ENCODE measurements at regions not wholly inside any gene's neighbourhood (a gene's known extent, or its start where the extent isn't known, plus 50 kb on each side); places are given as distances from the start of the nearest gene placed in this dataset.
"Not testable (repeated sequence)": the region's sequence is repeated elsewhere in the genome, so short reads cannot be mapped to it uniquely, and the experiment has no call there.

DNA sequence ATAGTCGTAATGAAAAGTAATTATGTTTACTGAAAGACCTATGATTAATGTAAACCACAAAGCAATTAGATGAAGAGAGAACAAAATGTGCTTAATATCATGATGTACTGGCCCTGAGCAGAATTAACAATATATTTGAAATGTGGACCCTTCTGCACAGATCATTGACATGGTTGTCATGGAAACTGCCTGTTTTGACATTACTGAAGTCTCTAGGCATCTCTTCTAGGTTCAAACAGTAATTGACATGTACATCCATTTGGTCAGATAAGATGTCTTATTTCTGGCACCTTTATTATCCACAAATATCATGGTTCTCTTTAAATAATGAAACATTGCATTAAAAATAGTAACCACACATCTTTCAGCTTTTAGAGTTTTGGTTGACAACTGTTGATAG, 251.7 kb upstream of the GNPDA2 start:
- DNase-seq: no peak

DNA sequence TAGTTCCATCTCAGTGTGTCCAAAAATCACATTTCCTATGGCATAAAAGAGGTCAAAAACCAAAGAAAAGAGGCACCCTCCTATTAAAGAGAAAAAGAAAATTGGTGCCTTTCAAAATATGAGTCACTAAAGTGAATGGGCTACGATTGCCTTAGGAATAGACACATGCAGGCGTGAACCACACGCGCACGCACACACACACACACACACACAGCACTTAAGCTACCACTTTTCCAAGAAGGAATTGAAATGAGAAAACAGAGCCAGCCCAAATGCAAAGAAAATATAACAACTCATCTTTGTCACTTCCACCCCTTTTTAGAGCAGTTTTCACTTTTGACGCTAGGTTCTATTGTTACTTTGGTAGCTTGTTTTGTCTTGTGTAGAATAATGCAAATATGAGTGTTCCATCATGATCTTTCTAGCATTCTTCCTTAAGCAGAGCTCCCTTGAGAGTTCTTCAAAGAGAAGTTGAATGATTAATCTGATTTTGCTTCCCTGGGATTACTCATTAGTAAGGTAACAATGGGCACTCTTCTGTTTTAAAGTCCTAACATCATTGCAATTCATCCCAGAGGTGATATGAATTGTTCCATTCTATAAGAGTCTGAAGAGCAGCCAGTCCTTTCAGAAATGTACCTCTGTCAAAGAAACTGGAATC, 239.2 kb upstream of the GNPDA2 start:
- DNase-seq: no peak

DNA sequence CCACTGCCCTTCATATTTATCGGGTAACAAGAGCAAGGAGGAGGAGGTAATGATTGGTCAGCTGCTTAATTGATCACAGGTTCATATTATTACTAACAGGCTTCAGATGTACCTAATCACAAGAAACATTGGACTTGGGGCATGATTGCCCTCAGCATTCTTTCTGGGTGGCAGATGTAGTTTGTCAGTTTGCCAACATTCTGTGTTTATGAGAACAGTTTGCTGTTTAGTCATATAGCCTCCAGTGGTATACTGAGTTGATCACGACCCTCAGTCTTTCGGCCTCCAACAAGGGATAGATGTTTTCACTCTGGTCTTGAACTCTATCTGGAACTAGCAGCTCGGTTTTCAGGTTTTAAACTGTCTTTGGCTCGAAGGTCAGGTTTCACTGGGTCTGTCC, 237.7 kb upstream of the GNPDA2 start:
- DNase-seq: not testable (repeated sequence)

DNA sequence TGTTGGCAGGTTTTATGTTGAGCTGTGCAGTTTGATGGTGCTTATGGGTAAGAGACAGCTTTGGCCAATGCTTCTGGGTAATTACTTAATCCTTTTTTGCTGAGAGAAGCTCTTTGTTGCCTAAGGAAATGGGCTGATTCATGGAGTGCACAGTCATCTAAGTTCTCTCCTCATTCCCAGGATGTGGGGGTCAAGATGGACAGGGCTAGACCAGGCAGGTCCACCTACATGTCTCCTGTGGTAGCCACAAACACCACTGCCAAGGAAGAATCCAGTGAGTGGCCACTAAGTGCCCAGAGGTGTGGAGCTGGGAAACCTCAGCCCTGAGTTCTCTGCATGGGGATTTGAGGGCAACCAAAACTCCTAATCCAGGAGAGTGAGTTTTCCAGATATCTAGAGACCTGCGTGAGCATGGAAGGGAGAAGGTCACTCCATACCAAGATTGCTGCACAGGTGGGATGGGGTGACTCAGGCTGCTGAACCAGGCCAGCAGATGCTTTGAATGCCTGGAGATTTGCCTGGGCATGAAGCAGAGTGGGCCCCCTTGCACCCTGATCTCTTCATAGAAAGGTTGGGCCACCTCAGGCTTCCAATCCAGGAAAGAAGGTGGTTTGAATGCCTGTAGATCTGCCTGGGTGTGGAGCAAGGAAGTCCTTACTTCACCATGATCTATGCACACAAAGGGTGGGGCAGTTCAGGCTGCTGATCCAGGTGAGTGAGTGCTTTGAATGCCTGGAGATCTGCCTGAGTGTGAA, 234.8 kb upstream of the GNPDA2 start:
- no peak for DNase-seq

DNA sequence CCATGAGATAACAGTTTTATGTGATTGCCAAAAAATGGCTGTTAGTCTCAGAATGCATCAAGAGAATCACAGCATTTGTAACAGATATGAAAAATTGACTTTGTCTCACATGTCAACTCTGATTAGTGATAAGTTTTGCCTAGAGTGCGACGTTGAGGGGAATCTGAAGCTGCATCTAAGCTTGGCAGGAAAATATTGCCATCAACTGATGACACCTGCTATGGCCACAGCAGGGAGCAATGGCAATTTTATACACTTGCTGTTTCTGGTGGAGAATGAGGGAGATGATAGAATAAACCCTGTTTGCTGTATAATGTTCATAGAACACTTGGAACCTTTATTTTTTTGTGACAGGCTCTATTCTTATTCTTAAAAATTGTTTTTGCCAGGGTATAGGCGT, 205.4 kb upstream of the GNPDA2 start:
- no peak for DNase-seq

DNA sequence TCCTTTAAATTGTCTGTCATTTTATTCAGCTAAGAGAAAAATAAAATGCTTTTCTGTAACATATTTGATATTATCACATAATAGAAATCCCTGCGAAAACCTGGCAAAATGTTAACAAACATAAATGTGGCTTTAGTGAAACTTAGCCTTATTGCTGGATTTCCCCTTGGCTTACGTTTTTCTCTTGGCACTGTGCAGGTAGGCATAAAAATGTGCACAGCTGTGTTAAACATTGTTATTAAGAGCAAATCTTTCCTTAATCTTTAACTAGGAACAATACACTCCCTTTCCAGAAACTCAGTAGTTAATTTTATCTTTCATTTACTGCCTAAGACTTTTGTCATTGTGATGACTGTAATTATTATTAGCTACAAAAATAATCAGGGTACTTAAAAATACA, 202.4 kb upstream of the GNPDA2 start:
- DNase-seq: no peak

DNA sequence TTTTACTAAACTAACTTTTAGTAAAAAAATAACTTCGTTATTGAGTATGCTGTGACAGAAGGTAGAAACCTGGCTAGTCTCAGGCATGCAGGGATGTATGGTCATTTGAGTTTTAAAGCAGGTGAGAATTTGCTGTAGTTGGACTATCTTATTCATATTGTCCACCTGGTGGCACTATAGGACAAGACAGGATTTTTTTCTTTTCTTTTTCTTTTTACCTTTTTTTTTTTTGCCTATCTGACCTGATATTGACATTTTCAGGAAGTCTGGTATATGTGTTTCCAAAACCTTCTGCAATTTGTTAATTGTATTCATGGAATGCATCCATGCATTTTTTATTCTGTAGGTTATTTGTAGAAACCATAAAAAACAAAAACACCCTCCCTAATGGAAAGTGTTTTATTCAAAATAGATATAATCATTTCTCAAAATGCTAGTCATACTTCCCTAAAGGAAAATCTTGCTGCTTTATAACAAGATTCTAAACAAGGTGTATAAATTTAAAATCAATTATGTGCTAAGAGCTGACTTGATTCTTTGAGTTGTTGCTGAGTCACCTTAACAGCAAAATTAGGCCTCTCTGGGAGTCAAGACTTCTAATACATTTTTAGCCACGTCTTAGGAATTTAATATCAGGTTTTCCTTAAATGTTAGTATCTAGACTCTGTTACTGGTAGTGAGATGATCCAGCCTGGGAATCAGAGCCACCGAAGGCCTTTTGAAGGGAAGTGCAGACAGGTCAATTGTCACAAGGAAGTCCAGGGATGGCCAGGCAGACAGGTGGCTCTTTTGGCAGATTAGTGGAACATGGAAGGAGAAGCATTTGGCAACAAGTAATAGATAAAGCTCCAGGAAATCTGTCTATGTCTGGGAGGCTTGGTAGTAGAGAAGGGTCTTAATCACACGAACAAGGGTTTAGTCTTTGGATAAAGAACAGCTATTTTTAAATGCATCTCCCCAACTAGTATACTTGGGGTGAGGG, 201.3 kb upstream of the GNPDA2 start:
- peak in 1 of 2 donors; percentile 15 for DNase-seq

DNA sequence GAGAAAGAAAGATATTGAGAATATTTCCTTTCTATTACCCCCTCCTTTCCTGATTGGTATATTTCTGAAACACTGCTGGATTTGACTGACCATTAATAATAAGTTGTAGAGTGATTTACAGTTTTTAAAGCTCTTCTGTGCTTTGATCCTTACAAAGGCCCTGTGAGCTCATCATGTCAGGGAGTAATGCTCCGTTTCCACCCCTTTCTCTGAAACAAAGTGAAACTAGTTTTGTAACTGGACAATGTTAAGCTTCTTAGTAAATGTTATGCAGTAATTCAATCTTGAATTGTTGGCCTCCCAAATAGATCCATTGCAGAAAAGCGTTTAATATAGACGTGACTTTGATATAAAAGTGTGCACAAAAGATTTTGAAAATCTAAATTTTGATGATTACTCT, 190.1 kb upstream of the GNPDA2 start:
- no peak for DNase-seq

DNA sequence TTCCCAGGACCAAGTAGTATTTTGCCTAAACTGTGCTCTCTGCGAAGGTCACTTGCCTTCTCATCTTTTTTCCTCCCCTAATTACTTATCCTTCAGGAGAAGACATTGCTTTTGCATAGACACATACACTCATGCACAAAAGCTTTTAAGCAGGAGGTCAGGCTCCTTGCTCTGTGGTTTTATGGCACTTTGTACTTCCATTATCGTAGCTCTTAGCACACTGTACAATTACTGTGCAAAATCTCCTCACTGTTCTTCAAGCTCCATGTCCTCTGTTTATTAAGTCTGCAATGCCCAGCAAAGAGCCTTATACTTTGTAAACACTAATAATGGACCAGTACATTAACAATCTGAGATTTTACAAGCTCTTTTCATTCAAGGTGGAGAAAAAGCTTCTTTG, 188.4 kb upstream of the GNPDA2 start:
- no peak for DNase-seq

DNA sequence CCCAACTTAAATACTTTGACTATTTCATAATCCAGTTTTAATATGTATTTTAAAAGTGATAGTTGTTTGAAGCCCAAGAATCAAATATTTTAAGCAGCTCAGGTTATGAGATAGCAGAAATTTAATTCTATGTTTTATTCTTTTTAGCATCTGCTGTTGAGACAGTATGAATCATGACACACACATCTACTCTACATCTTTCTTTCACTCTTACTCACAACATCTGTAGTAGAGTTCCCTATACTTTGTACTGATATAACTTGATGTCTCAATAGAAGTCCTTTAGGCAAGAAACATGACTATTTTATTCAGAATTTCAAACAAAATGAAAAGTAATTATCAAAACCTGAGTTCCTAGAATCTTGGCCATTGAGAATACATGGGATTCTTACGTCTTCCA, 187.9 kb upstream of the GNPDA2 start:
- no peak for DNase-seq

DNA sequence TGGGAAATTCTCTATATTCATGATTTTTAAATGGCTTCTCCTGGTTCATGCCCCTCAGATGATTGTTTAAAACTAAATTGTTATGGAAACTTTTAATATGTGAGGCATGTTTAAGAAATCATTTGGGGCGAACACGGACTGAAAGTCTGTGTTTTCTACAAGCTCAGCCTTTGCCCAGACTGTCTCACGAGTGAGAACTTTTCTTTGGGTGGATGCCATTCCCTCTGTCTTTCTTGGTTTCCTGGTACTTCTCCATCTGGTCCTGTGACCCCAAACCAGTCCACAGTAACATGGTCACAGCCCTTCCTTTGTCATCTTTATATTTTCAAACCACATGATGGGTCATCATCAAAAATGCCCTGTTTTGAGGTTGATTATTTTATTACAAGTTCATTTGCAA, 186.6 kb upstream of the GNPDA2 start:
- DNase-seq: no peak

DNA sequence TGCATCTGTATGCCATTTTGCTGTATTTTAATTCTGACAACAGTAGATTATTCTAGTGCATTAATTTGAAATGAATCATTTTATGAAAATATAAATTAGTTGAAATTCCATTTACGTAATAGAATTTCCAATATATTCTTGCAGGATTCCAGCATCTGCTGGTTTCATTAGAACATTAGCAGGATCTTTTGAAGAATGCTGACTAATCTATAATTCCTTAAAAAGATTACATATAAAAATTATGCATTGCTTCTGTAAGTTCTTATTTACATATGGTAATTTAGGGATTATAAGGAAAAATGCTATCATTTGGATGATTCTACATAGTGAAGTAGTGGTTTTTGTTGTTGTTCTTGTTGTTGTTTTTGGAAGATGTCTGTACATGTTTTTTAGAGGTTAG, 182.2 kb upstream of the GNPDA2 start:
- DNase-seq: no peak

DNA sequence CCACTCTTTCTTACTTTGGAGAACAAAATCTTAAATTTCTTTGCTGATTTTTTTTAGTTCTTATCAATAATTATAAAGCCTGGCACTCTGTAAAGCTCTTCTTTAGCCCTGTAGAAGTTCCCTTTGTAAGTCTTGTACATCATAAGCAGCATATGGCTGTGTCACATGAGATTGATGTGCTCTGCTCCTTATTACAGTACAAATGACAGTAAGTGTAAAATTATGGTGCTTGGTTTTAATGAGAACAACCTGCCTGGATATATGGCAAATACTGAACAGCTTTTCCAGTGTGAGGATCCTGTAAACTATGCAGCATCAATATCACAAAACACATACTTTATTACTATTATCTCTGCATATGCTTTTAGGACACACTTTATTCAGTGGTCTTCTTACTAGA, 145.9 kb upstream of the GNPDA2 start:
- no peak for DNase-seq

DNA sequence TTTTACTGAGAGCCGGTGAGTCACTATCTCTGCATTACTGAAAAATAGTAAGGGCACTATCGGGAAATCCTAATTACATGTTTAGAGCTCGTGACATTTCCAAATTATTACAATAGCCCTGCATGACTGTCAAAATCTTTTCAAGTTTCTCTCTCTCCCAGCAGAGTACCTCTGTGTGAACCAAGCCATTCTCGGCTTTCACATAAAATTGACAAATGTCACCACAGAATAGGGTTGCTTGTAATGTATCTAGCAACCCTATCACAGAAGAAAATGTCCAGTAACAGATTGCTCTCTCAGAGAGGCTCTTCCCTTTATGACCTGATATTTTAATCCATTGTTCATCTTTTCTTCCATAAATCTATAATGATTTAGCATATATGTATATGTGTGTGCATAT, 144.8 kb upstream of the GNPDA2 start:
- DNase-seq: no peak

DNA sequence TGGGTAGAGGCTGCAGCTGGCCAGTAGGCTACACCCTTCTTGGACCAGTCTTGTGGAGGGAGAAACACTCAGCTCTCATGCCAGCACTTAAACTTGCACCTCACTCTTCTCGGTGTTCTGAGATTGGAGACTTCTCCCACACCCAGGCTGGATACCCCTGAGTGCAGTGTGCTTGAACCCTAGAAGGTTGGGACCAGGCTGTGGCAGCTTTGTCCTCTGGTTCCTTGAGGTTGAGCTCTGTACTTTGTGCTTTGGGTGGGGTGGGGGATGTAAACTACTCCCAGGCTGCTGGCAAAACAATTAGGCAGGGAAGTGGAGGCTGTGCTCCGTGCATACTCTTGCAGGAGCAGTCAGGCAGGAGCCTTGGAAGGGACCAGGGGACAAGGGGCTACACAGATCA, 143.6 kb upstream of the GNPDA2 start:
- no peak for DNase-seq

DNA sequence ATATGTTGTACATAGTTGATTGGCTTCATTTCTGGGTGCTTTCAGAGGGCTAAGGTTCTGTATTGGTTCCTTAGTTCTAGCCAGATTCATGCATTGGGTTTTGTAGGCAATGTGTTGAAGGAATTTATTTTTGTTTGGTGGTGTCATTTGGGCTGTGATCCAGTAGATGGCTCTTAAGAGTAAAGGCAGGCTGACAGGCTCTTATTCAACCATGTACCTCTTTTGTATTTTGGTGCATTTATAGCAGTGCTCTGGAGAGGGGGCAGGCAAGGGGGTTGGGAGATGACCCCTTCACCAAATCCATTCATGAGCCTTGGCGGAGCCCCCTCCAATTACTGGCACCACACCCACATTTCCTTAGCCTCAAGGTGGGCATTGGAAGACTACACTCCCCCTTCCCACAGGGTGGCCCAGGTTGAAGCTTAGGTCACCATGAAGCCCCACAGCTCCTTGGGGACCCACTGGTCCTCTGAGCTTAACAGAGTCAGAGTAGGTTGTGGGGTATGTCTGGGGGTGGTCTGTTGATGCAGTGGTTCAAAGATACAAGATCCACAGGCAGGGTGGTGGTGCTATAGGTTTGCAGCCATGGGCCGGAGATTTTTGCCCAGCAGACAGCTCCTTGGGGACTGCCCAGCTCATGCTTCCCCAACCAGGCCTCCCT, 143.0 kb upstream of the GNPDA2 start:
- no peak for DNase-seq

DNA sequence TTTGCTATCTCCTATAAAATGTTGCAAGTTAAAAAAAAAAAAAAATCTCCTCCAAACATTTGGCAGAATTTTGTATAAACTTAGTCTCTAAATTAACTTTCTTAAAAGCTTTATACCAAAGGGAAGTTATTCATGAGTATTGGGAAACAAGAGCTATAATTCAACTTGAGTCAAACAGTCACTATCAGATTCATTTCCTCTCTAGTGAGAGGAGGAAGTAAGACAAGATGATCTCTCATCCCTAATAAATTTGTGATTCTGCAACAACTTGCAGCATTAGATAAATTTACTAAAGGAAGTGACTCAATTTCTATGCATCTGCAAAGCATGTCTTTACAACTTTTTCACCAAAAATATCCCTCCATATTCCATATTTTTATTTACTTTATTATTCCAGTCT, 135.4 kb upstream of the GNPDA2 start:
- no peak for DNase-seq

DNA sequence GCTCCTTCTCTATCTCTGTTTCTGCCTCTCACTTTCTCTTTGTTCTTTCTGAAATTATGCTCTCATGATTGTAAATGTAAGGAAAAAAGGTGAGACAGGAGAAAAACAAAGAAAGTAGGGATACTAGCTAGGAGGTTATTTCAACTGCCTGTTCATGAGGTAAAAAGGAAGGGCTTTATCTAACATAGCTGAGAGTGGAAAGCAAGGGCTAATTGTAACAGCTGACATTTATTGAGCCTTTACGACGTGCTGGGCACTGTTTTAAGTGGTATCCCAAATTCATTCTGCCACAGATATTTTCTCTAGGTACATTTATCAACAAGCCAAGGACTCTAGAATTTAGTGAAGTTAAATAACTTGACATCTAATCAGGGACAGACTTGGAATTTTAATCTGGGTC, 133.1 kb upstream of the GNPDA2 start:
- DNase-seq: no peak

DNA sequence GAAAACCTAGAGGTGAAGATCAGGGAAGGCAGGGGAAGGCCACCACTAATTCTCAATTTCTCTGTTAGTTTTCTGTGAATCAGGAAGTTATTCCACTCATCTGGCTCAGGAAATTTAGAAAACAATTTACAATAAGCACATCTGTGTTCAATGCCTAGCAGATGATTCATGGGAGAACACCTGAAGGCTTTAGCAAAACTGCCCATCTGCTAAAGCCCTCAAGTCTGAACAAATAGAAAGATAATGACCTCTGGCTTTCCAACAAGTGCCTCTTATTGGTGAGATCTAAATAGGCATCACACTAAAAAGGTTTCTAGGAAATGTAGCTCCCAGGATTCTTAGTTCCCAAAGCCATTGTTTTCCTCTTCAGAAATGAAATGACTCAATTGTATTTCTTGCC, 122.1 kb upstream of the GNPDA2 start:
- no peak for DNase-seq

DNA sequence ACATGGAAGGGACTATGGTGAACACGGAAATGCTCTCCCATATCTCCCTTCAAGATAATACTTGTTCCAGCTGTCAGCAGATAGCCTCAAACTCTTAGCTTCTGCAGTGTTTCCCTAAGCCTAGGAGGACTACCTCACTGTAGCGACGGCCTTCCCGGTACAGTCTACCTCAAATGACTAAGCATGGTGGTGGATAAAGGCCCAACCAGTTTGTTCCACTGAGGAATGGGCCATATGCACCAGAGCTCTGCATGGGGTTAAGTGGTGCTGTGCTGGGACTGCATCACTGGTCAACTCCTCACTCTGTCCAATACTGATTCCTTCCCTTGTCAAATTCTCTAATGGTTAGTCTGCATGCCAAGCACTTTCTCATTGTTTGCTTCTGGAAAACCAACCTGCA, 119.6 kb upstream of the GNPDA2 start:
- DNase-seq: no peak

DNA sequence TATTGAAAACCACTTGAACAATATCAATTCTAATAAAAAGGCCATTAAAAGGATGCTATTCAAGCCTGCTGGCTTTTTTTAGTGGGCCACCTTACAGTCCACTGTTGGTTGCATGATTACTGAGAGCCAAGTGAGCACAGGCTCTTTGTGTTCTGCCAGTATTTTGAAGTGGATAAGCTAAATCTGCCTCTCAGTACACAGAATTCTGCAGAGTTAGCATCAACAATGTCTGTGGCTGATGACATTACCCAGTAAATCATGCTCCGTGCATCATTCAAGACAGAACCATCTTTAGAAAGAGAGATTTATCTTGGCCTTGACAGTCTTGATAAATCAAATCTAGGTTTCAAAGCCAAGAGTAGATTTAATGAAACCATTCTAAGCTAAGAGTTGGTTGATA, 119.0 kb upstream of the GNPDA2 start:
- DNase-seq: no peak

DNA sequence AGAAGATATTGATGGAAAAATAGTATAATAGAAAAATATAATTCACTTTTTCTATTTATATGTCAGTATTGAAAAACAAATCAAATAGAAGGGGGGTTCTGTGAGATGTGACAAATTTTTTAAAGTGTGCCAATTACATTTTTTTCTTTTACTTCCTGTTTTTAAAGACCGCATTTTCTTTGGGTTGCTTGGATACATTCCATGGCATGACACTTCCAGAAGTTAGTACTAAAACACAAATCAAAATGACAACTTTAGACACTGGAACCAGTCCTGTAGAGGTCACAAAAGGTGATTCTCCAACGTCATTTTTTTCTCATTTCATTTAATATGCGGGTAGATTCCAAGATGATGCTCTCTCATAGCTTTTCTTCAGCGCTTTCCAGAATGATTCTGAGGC, 116.2 kb upstream of the GNPDA2 start:
- no peak for DNase-seq
